ENCODE measurements at regions not wholly inside any gene's neighbourhood (a gene's known extent, or its start where the extent isn't known, plus 50 kb on each side); places are given as distances from the start of the nearest gene placed in this dataset.
"Not testable (repeated sequence)": the region's sequence is repeated elsewhere in the genome, so short reads cannot be mapped to it uniquely, and the experiment has no call there.

DNA sequence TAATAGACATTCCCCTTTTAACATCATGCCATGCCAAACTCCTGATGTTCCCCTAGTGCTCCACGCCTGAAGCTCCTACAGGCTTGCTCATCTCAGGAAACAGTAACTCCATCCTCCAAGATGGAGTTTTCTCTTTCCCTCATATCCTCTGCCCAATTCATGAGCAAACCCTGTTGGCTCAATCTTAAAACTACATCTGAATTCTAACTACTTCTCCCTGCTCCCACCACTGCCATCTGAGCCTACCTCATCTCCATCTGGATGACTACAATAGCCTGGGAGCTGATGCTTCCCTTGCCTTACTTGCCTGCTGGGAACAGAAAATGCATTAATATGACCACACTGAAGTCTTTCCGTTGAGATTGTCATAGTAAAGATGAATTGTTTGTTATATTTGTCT lies 271.7 kb upstream of the MKLN1 start:
- no peak for DNase-seq (ENCODE audit: low spot score)

DNA sequence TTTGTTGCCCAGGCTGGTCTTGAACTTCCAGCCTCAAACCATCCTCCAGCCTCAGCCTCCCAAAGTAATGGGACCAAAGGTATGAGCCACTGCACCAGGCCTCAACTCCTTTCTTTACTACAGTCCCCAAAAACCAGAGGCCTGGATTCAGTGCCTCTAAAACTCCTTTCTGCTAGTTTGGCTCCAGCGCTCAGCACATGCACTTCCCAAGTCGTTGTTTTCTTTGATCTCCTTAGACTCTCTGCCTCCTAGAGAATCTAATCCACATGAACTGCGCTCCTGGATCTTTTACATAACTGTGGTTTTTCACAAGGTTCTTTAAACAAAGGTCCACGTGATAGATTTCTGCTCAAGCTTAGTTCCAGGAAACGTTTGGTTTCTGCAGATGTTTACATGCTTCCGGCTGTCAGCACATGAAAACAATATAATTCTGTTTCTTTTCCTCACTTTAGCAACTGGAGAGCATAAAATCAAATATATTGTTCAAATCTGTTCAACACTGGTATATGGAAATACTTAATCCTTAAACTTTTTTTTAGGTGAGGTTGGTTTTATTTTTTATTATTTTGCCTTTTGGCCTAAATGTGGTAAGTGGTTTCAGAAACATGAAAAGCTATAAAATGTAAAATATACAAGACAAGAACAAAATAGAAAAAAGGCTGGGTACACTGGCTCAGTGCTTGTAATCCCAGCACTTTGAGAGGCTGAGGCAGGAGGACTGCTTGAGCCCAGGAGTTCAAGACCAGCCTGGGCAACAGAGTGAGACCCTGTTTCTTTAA lies 270.5 kb upstream of the MKLN1 start:
- no peak for DNase-seq (ENCODE audit: low spot score)

DNA sequence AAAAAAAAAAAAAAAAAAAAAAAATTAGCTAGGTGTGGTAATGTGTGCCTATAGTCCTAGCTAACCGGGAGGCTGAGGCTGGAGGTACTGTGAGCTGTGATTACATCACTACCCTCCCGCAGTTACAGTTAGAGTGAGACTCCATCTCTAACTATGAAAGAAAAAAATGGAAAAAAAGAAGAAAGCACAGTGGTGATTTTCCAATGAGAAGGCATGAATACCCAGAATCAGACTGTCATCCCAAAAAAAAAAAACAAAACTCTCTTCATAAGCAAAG lies 269.9 kb upstream of the MKLN1 start:
- DNase-seq (ENCODE audit: low spot score): no peak

DNA sequence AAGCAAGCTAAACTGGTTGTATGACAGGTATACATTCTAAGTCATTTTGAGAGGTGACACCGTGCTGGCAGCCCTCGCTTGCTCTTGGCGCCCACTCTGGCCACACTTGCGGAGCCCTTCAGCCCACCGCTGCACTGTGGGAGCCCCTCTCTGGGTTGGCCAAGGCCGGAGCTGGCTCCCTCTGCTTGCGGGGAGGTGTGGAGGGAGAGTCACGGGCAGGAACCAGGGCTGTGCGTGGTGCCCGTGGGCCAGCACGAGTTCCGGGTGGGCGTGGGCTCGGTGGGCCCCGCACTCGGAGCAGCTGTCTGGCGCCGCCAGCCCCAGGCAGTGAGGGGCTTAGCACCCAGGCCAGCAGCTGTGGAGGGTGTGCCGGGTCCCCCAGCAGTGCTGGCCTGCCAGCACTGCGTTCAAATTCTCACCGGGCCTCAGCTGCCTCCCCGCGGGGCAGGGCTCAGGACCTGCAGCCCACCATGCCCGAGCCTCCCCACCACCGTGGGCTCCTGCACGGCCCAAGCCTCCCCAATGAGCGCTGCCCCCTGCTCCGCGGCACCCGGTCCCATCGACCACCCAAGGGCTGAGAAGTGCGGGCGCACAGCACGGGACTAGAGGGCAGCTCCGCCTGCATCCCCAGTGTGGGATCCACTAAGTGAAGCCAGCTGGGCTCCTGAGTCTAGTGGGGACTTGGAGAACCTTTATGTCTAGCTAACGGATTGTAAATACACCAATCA lies 269.0 kb upstream of the MKLN1 start:
- DNase-seq (ENCODE audit: low spot score): not testable (repeated sequence)

DNA sequence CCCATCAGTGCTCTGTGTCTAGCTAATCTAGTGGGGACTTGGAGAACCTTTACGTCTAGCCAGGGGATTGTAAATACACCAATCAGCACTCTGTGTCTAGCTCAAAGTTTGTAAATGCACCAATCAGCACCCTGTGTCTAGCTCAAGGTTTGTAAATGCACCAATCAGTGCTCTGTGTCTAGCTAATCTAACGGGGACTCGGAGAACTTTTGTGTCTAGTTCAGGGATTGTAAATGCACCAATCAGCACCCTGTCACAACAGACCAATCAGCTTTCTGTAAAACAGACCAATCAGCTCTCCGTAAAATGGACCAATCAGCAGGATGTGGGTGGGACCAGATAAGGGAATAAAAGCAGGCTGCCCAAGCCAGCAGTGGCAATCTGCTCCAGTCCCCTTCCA lies 268.3 kb upstream of the MKLN1 start:
- DNase-seq (ENCODE audit: low spot score): not testable (repeated sequence)

DNA sequence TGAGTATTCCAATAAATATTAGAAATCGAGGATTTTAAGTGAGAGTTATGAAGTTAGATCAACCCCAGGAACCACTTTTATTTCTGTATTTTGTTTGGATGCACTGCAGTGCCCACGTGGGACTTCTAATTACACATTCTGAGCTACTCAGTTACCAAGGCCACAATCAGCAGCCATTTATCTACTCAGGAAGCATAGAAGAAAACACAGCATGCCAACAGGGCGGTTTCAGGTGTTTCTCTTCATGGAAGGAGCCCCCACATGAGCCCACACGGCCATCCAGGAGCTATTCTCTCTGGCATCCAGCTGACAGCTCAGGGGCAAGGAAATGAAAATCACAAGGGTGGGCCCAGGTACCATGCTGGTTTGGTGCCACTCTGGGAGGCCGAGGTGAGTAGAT lies 266.5 kb upstream of the MKLN1 start:
- no peak for DNase-seq (ENCODE audit: low spot score)

DNA sequence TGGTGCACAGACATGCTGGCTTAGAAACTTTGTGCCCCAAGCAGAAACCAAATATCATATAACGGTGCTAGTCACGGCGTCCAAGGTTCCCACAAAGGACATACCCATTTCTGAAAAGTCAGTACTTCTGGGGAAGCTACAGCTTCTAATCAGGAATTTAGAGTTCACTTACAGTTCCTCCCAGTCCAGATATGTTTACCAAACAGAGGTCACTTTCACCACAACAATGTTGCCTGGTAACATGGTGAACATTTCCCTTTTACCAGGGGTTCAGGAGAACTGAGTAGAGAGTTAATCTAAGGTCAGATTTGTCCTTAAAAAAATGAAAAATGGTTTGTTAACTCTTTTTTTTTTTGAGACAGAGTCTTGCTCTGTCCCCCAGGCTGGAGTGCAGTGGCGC lies 265.9 kb upstream of the MKLN1 start:
- no peak for DNase-seq (ENCODE audit: low spot score)

DNA sequence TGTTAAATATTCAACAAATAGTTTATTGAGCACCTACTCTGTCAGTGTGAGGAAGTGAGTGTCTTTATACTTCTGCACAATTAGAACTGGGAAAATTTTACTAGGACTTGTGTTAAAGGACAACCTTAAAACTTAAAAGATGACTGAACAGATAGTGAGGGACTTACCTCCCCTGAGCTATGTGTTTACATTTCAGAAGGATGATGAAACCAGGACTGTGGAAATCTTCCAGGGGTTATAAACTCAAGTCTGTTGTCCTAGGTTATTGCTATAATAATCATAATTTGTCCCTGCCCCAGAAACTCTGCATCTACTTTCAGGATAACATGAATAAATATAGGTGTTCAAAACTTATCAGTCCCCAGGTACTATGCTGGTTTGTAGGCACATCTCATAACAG lies 261.0 kb upstream of the MKLN1 start:
- DNase-seq (ENCODE audit: low spot score): no peak

DNA sequence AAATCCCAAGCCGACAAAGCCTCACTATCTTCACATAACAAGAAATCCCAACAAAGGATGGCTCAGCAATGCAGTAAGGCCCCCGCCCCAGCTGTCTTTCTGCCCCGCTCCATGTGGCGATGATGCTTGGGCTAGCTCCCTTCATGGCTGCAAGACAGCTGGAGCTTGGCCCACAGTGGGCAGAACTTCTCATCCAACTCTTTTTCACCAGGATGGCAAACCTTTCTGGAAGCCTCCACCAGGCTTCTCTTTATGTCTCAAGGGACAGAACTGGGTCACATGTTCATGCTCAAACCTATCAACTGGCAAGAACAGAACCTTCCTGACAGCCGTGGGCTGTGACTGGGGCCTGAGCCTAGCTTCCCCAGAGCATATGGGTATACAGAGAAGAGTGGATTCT lies 260.5 kb upstream of the MKLN1 start:
- no peak for DNase-seq (ENCODE audit: low spot score)

DNA sequence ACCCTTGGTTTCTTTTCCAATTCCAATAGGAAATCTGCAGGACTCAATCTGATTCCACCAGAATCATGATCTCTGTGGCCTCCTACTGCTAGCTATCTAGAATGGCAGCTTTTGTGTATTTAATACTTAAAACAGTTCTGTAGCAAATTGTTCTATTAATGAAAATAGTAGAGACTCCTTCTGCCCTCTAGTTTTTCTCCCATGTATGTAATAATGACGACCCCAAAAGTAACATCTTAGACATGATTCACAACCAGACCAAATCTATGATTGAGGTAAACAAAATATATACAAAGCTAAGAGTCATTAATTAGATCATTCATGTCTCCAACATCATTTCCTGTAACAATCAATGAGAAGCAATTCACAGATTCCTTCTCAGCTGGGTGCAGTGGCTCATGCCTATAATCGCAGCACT lies 259.1 kb upstream of the MKLN1 start:
- peak; percentile 13 for DNase-seq (ENCODE audit: low spot score)

DNA sequence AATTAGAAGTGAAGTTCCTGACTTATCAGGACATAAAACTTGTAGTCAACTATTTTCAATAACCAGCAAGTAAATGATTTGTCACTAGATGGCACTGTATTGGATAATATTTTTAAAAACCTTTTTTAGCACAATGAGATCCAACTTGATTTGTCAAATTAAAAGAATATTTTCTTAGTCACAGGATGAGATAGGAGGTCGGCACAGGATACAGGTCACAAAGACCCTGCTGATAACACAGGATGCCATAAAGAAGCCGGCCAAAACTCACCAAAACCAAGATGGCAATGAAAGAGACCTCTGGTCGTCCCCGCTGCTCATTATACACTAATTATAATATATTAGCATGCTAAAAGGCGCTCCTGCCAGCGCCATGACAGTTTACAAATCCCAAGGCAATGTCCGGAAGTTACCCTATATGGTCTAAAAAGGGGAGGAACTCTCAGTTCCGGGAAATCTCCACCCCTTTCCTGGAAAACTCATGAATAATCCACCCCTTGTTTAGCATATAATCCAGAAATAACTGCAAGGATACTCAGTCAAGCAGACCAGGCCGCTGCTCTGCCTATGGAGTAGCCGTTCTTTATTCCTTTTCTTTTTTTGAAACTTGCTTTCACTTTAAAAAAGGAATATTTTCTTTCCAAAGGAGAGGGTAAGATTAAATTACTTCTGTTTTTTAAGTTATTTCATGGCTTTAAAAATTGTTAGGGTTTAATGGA lies 255.7 kb upstream of the MKLN1 start:
- peak; percentile 32 for DNase-seq (ENCODE audit: low spot score)

DNA sequence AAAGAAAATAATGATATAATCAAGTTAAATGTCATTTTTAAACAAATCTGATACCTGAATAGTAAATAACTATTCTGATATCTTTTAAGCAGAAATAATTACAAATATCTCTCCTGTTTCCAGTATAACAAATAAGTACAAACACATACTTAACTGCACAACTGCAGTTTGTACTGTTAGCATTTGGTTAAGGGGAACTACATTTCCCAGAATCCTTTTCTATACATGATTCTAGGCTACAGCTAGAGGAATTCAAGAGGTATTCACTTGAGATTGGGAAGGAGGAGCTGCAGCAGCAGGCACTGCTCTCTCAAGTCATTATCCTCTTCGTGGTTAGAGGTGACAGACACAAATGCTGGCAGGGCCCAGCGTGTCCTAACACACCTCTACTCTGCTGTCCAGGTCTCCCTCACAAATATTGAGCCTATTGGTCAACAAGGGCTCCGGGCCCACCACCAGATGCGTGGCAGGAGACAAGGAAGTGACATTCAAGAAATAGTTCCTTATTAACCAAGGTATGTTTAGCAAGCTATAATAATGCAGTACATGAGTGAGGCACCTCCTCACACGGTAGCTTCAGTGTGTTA lies 255.1 kb upstream of the MKLN1 start:
- DNase-seq (ENCODE audit: low spot score): peak; percentile 46

DNA sequence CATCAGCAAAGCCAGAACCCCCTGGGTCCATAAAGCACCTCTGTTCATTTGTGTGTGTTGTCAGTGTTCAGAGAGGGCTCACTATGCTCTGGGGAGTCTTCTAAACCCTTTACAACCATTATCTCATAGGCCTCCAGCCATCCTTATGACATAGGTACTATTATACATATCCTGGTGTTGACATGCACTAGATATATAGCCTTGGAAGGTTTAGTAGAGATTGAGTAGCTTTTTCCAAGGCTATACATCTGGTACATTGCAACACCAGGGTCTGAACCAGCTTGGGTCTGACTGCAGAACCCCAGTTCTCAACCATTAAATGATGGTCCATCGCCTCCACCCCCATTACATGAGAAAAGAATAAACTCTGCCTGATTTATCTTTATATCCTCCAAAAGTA lies 253.6 kb upstream of the MKLN1 start:
- no peak for DNase-seq (ENCODE audit: low spot score)

DNA sequence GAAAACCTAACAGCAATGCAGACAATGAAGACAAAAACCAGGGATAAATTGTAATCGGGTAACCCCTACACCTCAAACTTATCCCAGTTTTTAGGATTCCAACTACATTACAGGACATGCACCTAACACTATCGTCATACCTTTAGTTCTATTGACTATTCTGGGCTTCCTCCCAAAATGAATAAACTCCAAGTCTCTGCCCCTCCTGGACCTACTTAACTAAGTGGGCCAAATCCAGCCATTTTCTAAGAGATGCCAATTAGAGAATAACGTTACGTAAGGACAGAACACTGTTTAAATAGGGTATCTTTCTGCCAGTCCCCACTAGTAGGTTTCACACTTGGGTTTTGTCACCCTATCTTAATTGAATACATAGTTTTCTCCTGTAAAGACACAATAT lies 253.1 kb upstream of the MKLN1 start:
- DNase-seq (ENCODE audit: low spot score): no peak

DNA sequence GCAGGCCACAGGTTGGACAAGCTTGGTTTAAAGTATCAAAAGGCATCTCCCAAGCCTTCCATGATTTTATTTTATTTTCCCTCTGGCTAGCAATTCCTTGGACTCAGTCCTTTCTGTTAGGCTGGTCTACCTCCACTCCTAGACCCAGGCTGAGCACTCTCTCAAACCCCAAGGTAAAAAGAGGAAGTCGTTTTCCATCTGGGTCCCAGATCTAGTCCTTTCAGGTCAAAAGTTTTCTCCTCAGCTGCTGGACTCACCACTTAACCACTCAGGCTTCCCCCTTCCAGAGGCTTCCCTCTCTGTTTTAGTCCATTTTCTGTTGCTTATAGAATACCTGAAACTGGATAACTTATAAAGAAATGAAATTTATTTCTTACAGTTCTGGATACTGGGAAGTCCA lies 252.3 kb upstream of the MKLN1 start:
- DNase-seq (ENCODE audit: low spot score): no peak

DNA sequence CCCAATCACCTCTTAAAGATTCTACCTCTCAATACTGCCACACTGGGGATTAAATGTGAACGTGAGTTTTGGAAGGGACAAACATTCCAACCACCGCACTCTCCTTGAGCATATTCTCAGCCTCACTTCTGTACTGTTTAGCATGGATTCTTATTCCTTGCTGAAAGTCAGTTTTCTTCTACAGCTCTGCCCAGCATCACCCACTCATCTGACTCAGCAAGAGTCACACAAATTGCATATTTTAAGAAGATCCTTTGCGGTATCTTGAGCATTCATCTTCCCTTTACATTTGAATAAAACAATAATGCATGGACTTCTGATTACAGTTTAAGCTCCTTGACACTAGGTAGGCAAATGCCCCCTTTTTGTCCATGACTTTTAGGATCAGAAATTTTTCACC lies 251.6 kb upstream of the MKLN1 start:
- DNase-seq (ENCODE audit: low spot score): no peak

DNA sequence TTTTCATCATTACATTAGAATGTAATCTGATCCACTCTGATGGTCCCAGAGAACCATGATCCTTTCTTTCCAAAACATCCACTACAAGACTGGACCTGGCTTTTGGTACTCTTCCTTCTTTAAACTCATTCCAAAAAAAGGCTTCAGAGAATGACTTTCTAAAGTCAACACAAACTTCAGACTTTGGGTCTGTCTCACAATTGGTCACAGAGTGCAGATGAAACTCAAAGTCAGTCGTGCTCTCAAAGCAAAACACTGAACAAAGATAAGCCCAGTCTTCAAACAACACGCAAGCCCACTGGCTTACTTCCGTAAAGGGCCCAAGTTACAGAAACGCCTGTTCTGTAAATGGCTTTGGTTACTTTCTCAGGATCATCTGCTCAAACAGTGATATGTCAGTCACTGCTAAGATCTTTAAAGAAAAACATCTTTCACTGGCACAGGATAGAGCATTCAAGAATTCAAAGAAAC lies 250.9 kb upstream of the MKLN1 start:
- DNase-seq (ENCODE audit: low spot score): no peak

DNA sequence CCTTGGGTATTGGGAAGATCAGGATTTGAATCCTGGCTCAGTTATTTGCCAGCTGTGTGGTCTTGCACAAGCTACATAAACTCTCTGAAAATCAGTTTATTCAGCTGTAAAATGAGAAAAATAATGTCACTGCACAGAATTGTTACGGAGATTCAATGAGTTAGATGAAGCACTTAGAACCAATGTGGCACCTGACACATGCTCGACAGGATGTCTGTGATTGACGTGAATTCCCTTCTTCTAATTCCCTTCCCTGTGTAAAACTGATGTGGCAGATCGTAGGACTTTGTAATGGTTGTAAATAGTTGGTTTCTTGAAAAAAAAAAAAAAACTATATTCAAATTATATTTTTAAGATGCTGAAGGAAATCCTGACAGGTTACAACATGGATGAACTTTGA lies 249.9 kb upstream of the MKLN1 start:
- no peak for DNase-seq (ENCODE audit: low spot score)

DNA sequence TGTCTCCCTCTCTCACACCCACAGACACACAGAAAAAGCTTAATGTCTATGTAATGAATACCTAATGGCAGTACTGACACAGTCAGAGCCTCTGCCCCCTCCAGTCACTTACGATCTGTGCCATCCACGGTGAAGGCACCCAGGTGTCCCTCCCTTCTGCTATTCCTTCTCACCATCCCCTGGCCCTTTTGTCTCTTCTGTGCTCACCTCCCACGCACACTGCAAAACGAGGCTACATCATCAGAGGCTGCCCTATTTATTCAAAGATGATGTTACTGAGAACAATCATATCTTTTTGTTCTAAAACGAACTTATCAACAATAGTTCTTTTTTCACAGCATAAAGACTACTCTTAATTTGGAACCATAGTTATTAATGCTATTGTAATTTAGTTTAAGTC lies 246.9 kb upstream of the MKLN1 start:
- DNase-seq (ENCODE audit: low spot score): no peak

DNA sequence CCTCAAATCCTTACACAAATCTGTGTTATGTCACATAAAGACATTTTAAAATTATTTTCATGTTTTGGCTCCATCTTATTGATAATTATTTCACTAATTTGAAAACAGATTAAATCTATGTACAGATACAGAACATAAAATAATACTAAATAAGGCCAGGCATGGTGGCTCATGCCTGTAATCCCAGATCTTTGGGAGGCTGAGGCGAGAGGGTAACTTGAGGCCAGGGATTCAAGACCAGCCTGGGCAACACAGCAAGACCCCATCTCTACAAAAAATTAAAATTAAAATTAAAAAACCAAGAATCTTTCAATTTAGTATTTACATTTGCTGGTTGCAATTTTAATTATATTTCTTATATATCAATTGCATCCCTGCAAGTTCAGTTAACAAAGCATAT lies 246.4 kb upstream of the MKLN1 start:
- no peak for DNase-seq (ENCODE audit: low spot score)

DNA sequence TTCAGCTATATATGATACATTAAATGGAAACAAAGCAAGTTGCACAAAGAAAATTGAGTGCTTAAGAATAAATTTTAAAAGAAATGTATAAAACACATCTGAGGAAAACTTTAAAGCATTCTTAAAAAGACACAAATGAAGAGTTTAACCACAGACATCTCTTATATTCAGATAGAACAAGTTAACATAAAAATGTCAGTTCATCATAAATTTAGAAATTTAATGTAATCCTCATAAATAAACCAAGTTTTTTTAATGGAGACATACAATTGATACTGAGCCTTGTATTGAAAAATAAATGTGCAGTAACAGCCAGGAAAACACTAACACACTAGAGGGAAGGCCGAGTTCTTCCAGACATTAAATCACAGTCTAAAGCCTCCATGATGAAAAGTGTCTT lies 243.9 kb upstream of the MKLN1 start:
- no peak for DNase-seq (ENCODE audit: low spot score)

DNA sequence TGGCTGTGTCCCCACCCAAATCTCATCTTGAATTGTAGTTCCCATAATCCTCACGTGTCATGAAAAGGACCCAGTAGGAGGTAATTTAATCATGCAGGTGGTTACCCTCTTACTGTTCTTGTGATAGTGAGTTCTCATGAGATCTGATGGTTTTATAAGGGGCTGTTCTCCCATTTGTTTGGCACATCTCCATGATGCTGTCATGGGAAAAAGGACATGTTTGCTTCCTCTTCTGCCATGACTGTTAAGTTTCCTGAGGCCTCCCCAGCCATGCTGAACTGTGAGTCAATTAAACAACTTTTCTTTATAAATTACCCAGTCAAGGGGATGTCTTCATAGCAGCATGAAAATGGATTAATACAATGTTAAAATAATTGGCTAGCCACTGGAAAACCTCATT lies 243.3 kb upstream of the MKLN1 start:
- not testable (repeated sequence) for DNase-seq (ENCODE audit: low spot score)
